A549 (cell line): ENCODE measurements at regions not wholly inside any gene's neighbourhood (a gene's known extent, or its start where the extent isn't known, plus 50 kb on each side); places are given as distances from the start of the nearest gene placed in this dataset.
A peak's percentile ranks its signal among the peaks of the same experiment; 100 is the strongest.

Experiments used
- ATAC-seq, 2 experiments: fragments of 200-7000 bp in 1 of 2; fragments of >200 bp in 1 of 2; cut with Nextera tagmentation in 1 of 2; cut with Tn5 transposase in 1 of 2; 3 replicates each; pipeline versions ENCODE4 v1.8.0 to v1.9.1; 2018 to 2020; ENCODE audit warnings: mild to moderate bottlenecking in 1 of 2, moderate library complexity in 1 of 2
- CTCF ChIA-PET: fragments of 300-600 bp; sonication (Branson Sonifier 250); formaldehyde crosslinking; extraction: SDS; loops from one replicate; lab custom pipeline; 2021; ENCODE audit warnings: antibody characterized with exemption, inconsistent platforms; lab: Yijun Ruan, JAX
- POLR2A ChIA-PET: fragments of 350-600 bp; formaldehyde crosslinking; extraction: SDS; loops from one replicate; lab custom pipeline; 2021; ENCODE audit warnings: antibody characterized with exemption, inconsistent platforms; lab: Yijun Ruan, JAX
- DNase-seq, 2 experiments: peaks; one replicate each; pipeline versions ENCODE4 v3.0.0 to v3.0.0-alpha.2; 2011 to 2016; ENCODE audit warnings: low read depth in 1 of 2, low spot score in 1 of 2
- FAIRE-seq: peaks from 2 replicates; lab custom pipeline; 2011; peaks lifted over from hg19 to GRCh38; lab: Jason Lieb, UNC
- H3K27ac ChIP-seq, 2 experiments: fragments of >200 bp; sonication (Bioruptor Twin); formaldehyde crosslinking; 3 replicates each; pipeline ENCODE4 v1.5.1; 2016 to 2017
- H3K4me1 ChIP-seq: fragments of >200 bp; sonication (Bioruptor Twin); formaldehyde crosslinking; 3 replicates; pipeline ENCODE4 v1.6.1; 2016
- H3K4me2 ChIP-seq: fragments of >200 bp; sonication (Bioruptor Twin); formaldehyde crosslinking; 3 replicates; pipeline ENCODE4 v1.6.1; 2016
- H3K4me3 ChIP-seq: fragments of >200 bp; sonication (Bioruptor Twin); formaldehyde crosslinking; 3 replicates; pipeline ENCODE4 v1.5.1; 2016
- H3K9me3 ChIP-seq: fragments of >200 bp; sonication (Bioruptor Twin); formaldehyde crosslinking; 3 replicates; pipeline ENCODE4 v1.6.1; 2016
- BCL3 ChIP-seq: fragments of >200 bp; sonication (Bioruptor Twin); formaldehyde crosslinking; IDR thresholded peaks from 3 replicates; pipeline ENCODE4 v1.6.1; 2016
- CBX8 ChIP-seq: fragments of 200-600 bp; sonication (generic); IDR thresholded peaks from 2 replicates; pipeline ENCODE4 v1.6.1; 2016
- CEBPB ChIP-seq, 2 experiments: fragments of >200 bp in 1 of 2; sonication (Bioruptor Twin) in 1 of 2; formaldehyde crosslinking in 1 of 2; IDR thresholded peaks; 2 replicates each; pipeline ENCODE4 v1.6.1; 2012 to 2016
- CHD4 ChIP-seq: fragments of 200-600 bp; sonication (generic); IDR thresholded peaks from 2 replicates; pipeline ENCODE4 v1.6.1; 2016; ENCODE audit warnings: antibody characterized with exemption, mild to moderate bottlenecking, borderline replicate concordance
- EHF ChIP-seq: fragments of 250-450 bp; sonication (Bioruptor Pico); IDR thresholded peaks from 2 replicates; pipeline ENCODE4 v1.5.0; 2020; ENCODE audit warnings: mild to moderate bottlenecking
- FOSB ChIP-seq: fragments of 250-450 bp; sonication (Bioruptor Pico); IDR thresholded peaks from 2 replicates; pipeline ENCODE4 v1.5.0; 2020; ENCODE audit warnings: mild to moderate bottlenecking, moderate library complexity
- FOSL2 ChIP-seq, 2 experiments: fragments of 450-650 bp in 1 of 2; fragments of >200 bp in 1 of 2; sonication (Bioruptor Twin) in 1 of 2; formaldehyde crosslinking; IDR thresholded peaks; 2 replicates each; pipeline versions ENCODE4 v1.5.0 to v1.6.1; 2016 to 2020; ENCODE audit warnings: mild to moderate bottlenecking in 1 of 2, moderate library complexity in 1 of 2
- FOXS1 ChIP-seq: fragments of 250-450 bp; sonication (Bioruptor Pico); IDR thresholded peaks from 2 replicates; pipeline ENCODE4 v1.5.0; 2020; ENCODE audit warnings: mild to moderate bottlenecking, moderate library complexity
- HOXB13 ChIP-seq: fragments of 250-450 bp; sonication (Bioruptor Pico); IDR thresholded peaks from 2 replicates; pipeline ENCODE4 v1.5.0; 2020; ENCODE audit warnings: low read depth, mild to moderate bottlenecking, moderate library complexity
- JUN ChIP-seq, 2 experiments: fragments of >200 bp; sonication (Bioruptor Twin); formaldehyde crosslinking; IDR thresholded peaks; 2 replicates in 1 of 2; 3 replicates in 1 of 2; pipeline ENCODE4 v1.6.1; 2016 to 2017
- JUNB ChIP-seq: fragments of >200 bp; sonication (Bioruptor Twin); formaldehyde crosslinking; IDR thresholded peaks from 2 replicates; pipeline ENCODE4 v1.6.1; 2016
- KDM1A ChIP-seq: fragments of 200-600 bp; sonication (generic); IDR thresholded peaks from 2 replicates; pipeline ENCODE4 v1.6.1; 2016; ENCODE audit warnings: low read depth, mild to moderate bottlenecking
- KDM5A ChIP-seq: fragments of 200-600 bp; sonication (generic); IDR thresholded peaks from 2 replicates; pipeline ENCODE4 v1.6.1; 2016; ENCODE audit warnings: antibody characterized with exemption, mild to moderate bottlenecking
- MAFK ChIP-seq: fragments of 450-650 bp; IDR thresholded peaks from 2 replicates; pipeline ENCODE4 v1.6.1; 2014; ENCODE audit not compliant: partially characterized antibody
- MAZ ChIP-seq: fragments of 150-350 bp; IDR thresholded peaks from 2 replicates; pipeline ENCODE4 v1.6.1; 2014; ENCODE audit warnings: antibody characterized with exemption, low read depth, low read length, borderline replicate concordance
- PHF8 ChIP-seq: fragments of 200-600 bp; sonication (generic); IDR thresholded peaks from 2 replicates; pipeline ENCODE4 v1.6.1; 2016; ENCODE audit warnings: low read depth, mild to moderate bottlenecking, antibody characterized with exemption, moderate library complexity, borderline replicate concordance
- POLR2A ChIP-seq: IDR thresholded peaks from 2 replicates; pipeline ENCODE4 v1.6.1; 2012; ENCODE audit warnings: mild to moderate bottlenecking, low read length
- RAD21 ChIP-seq, 2 experiments: fragments of >200 bp in 1 of 2; sonication (Bioruptor Twin) in 1 of 2; formaldehyde crosslinking in 1 of 2; IDR thresholded peaks in 1 of 2; conservative IDR thresholded peaks in 1 of 2; 2 replicates in 1 of 2; 3 replicates in 1 of 2; pipeline ENCODE4 v1.6.1; 2012 to 2018; ENCODE audit warnings: inconsistent platforms in 1 of 2
- RCOR1 ChIP-seq: fragments of 150-350 bp; IDR thresholded peaks from 2 replicates; pipeline ENCODE4 v1.6.1; 2014; ENCODE audit warnings: antibody characterized with exemption, low read length, low read depth
- RFX5 ChIP-seq: fragments of 450-650 bp; IDR thresholded peaks from 2 replicates; pipeline ENCODE4 v1.7.1; 2014; ENCODE audit warnings: antibody characterized with exemption, mild to moderate bottlenecking, moderate library complexity
- SMC3 ChIP-seq: fragments of >200 bp; sonication (Bioruptor Twin); formaldehyde crosslinking; IDR thresholded peaks from 3 replicates; pipeline ENCODE4 v1.6.1; 2018; ENCODE audit warnings: inconsistent platforms
- SREBF2 ChIP-seq: fragments of 450-650 bp; IDR thresholded peaks from 2 replicates; pipeline ENCODE4 v1.6.1; 2014; ENCODE audit warnings: mild to moderate bottlenecking, moderate library complexity
- USF2 ChIP-seq: fragments of 450-650 bp; IDR thresholded peaks from 2 replicates; pipeline ENCODE4 v1.6.1; 2014; ENCODE audit warnings: antibody characterized with exemption
- ZC3H11A ChIP-seq: fragments of 450-650 bp; IDR thresholded peaks from 2 replicates; pipeline ENCODE4 v1.6.1; 2014; ENCODE audit warnings: antibody characterized with exemption, mild to moderate bottlenecking
- ZFP36 ChIP-seq: fragments of 450-650 bp; IDR thresholded peaks from 2 replicates; pipeline ENCODE4 v1.6.1; 2014; ENCODE audit warnings: borderline replicate concordance; ENCODE audit not compliant: partially characterized antibody
- ZSCAN20 ChIP-seq: fragments of 250-450 bp; sonication (Bioruptor Pico); IDR thresholded peaks from 2 replicates; pipeline ENCODE4 v1.8.0; 2022; ENCODE audit warnings: mild to moderate bottlenecking, moderate library complexity
- WGBS: methylation state at CpG from one replicate; pipeline ENCODE4 v1.1.6; 2017; ENCODE audit errors: missing lambda C conversion rate; 5-methylcytosine and 5-hydroxymethylcytosine counted together
- TF ChIP-seq, protein P1 (sequence below): fragments of 250-450 bp; sonication (Bioruptor Pico); IDR thresholded peaks from 2 replicates; pipeline ENCODE4 v1.5.0; 2020; ENCODE audit warnings: low read depth, mild to moderate bottlenecking, moderate library complexity
- TF ChIP-seq, protein P2 (sequence below): fragments of >200 bp; sonication (Bioruptor Twin); formaldehyde crosslinking; IDR thresholded peaks from 2 replicates; pipeline ENCODE4 v1.6.1; 2016
- TF ChIP-seq, protein P3 (sequence below): IDR thresholded peaks from 2 replicates; pipeline ENCODE4 v1.6.1; 2012

DNA sequence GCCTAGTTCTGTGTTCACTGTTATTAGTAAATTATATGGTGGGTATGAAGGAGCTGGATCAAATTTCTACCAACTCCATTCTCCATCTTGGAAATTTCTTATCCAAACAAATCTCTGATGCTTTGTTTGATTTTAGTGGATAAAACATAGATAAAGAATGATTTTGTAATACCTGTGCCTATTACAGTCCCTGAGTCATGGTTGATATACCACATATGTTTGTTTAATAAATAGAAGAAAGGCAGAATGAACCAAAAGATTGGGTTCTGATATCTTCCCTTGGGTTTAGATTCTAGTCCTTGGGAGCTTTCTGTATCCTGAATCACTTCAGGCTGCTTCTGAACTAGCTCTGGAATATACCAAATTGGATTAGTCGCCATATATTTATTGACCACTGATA, 203.6 kb downstream of the PDCD6IP start (continued):
- TF ChIP-seq MAZ (no peak), FOSB (CRISPR knock-in tag) (no peak), FOXS1 (CRISPR knock-in tag) (no peak), ZC3H11A (no peak), CBX8 (no peak), EHF (no peak), RFX5 (no peak), RAD21 (conservative IDR thresholded peaks at IDR 0.05 in 1 of 2, IDR thresholded peaks at IDR 0.05 in 1 of 2) (peak; percentile 5 to 40; a peak in 2 of 5 replicates), JUNB (peak; percentile 94), JUN (IDR thresholded peaks at IDR 0.05) (peak; percentile 41 to 64; a peak in 2 of 5 replicates), KDM1A (no peak), FOSL2 (IDR thresholded peaks at IDR 0.05) (peak; percentile 75), FOSL2 (CRISPR knock-in tag; IDR thresholded peaks at IDR 0.05) (peak; percentile 77), SREBF2 (no peak), RCOR1 (no peak), BCL3 (peak; percentile 72; the same call in 1 of the 3 replicates), POLR2A (no peak), HOXB13 (CRISPR knock-in tag) (no peak), KDM5A (no peak), USF2 (no peak)
- TF ChIP-seq, protein P1, sequence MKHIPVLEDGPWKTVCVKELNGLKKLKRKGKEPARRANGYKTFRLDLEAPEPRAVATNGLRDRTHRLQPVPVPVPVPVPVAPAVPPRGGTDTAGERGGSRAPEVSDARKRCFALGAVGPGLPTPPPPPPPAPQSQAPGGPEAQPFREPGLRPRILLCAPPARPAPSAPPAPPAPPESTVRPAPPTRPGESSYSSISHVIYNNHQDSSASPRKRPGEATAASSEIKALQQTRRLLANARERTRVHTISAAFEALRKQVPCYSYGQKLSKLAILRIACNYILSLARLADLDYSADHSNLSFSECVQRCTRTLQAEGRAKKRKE (CRISPR knock-in tag) = no peak
- TF ChIP-seq, protein P2, sequence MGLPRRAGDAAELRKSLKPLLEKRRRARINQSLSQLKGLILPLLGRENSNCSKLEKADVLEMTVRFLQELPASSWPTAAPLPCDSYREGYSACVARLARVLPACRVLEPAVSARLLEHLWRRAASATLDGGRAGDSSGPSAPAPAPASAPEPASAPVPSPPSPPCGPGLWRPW = 0 out of 2 replicates have a peak, but pooled peaks have one; percentile 53

GRCh38 chr3:34002569-34003100, 204.2 kb downstream of the PDCD6IP start:
- Histone ChIP-seq H3K9me3 (no peaks in the 10 kb centered on the region), H3K4me1 (peaks cover 44% of the 10 kb centered on the region), H3K27ac (peak overlapping the region; percentile 32 to 53; a peak in 5 of 6 replicates), H3K4me3 (no peak overlapping the region), H3K4me2 (peak overlapping the region; percentile 44)
- POLR2A ChIA-PET = interaction anchor here (1.6 kb wide), 1 partner anchor 9 kb away, joined by 10 read pairs; no protein-coding TSS in a partner anchor
- 59% methylated on average over 3 of the region's 3 CpGs for WGBS
- FAIRE-seq = no peak
- TF ChIP-seq ZSCAN20 (CRISPR knock-in tag) (no peak), HOXB13 (CRISPR knock-in tag) (no peak), BCL3 (no peak), SMC3 (no peak), PHF8 (no peak), FOSB (CRISPR knock-in tag) (no peak), CHD4 (no peak), ZFP36 (no peak), JUNB (no peak), MAFK (no peak), CEBPB (IDR thresholded peaks at IDR 0.05) (no peak), SREBF2 (no peak)
- TF ChIP-seq, protein P3, sequence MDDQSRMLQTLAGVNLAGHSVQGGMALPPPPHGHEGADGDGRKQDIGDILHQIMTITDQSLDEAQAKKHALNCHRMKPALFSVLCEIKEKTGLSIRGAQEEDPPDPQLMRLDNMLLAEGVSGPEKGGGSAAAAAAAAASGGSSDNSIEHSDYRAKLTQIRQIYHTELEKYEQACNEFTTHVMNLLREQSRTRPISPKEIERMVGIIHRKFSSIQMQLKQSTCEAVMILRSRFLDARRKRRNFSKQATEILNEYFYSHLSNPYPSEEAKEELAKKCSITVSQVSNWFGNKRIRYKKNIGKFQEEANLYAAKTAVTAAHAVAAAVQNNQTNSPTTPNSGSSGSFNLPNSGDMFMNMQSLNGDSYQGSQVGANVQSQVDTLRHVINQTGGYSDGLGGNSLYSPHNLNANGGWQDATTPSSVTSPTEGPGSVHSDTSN = no peak
- no peak for DNase-seq
- CTCF ChIA-PET = interaction anchor here (0.9 to 2.8 kb wide), 6 partner anchors 9 to 681 kb away, joined by 3 to 16 read pairs (median 4); no protein-coding TSS in a partner anchor
- ATAC-seq = peak in 1 of 2 experiments; percentile 8; a peak in 1 of 6 replicates
